B cell (primary cell): ENCODE measurements at regions not wholly inside any gene's neighbourhood (a gene's known extent, or its start where the extent isn't known, plus 50 kb on each side); places are given as distances from the start of the nearest gene placed in this dataset.

Experiments
- ATAC-seq: fragments of 200-7000 bp; cut with Tn5 transposase; one replicate; pipeline ENCODE4 v1.10.0; 2021; ENCODE audit warnings: low read depth, mild to moderate bottlenecking, moderate number of reproducible peaks, moderate library complexity
- CTCF ChIA-PET: fragments of 350-600 bp; sonication (Branson Sonifier 250); formaldehyde crosslinking; loops from one replicate; lab custom pipeline; 2021; ENCODE audit warnings: antibody characterized with exemption, inconsistent platforms; lab: Charles Lee
- POLR2A ChIA-PET: fragments of 350-600 bp; sonication (Branson Sonifier 250); formaldehyde crosslinking; loops from one replicate; lab custom pipeline; 2021; ENCODE audit warnings: antibody characterized with exemption; lab: Charles Lee
- DNase-seq: peaks from one replicate; pipeline ENCODE4 v3.0.0; 2013
- H2AFZ ChIP-seq: 2 replicates; pipeline ENCODE4 v1.6.1; 2012; ENCODE audit warnings: mild to moderate bottlenecking, low read depth, low read length; ENCODE audit not compliant: insufficient read depth, poor library complexity, severe bottlenecking
- H3K27ac ChIP-seq, 2 donors: 1 replicate in 1 of 2; 2 replicates in 1 of 2; pipeline ENCODE4 v1.5.1; 2012 to 2013; ENCODE audit warnings: low read length in 2 of 2, mild to moderate bottlenecking in 2 of 2, moderate library complexity in 1 of 2
- H3K27me3 ChIP-seq, 4 experiments: fragments of 200-600 bp in 1 of 4; sonication (generic) in 1 of 4; replicated peaks in 1 of 4; 1 replicate in 2 of 4; 2 replicates in 2 of 4; pipeline versions ENCODE4 v1.6.1 to v1.7.0; 2013 to 2016; ENCODE audit warnings: low read length in 3 of 4, mild to moderate bottlenecking in 2 of 4, mixed read lengths in 1 of 4, moderate library complexity in 1 of 4; ENCODE audit not compliant: insufficient read depth in 4 of 4, control insufficient read depth in 3 of 4; ENCODE audit errors: control extremely low read depth in 1 of 4
- H3K36me3 ChIP-seq, 2 experiments: replicated peaks in 1 of 2; 1 replicate in 1 of 2; 2 replicates in 1 of 2; pipeline versions ENCODE4 v1.6.1 to v1.7.1; 2013; ENCODE audit warnings: low read length in 1 of 2; ENCODE audit not compliant: insufficient read depth in 2 of 2, control insufficient read depth in 1 of 2; ENCODE audit errors: control extremely low read depth in 1 of 2, extremely low read depth in 1 of 2
- H3K4me1 ChIP-seq, 2 donors: fragments of 200-600 bp in 1 of 2; sonication (generic) in 1 of 2; 1 replicate in 1 of 2; 2 replicates in 1 of 2; pipeline versions ENCODE4 v1.5.1 to v1.6.1; 2013 to 2017; ENCODE audit warnings: low read length in 2 of 2; ENCODE audit not compliant: control insufficient read depth in 2 of 2, insufficient read depth in 2 of 2
- H3K4me2 ChIP-seq: replicated peaks from 2 replicates; pipeline ENCODE3; 2012; ENCODE audit warnings: mild to moderate bottlenecking, low read depth, low read length; ENCODE audit not compliant: poor library complexity, severe bottlenecking
- H3K4me3 ChIP-seq, 5 experiments: fragments of 200-600 bp in 1 of 5; sonication (generic) in 1 of 5; 1 replicate in 3 of 5; 2 replicates in 2 of 5; pipeline versions ENCODE4 v1.5.1 to v1.7.0; 2011 to 2016; ENCODE audit warnings: low read length in 4 of 5, mild to moderate bottlenecking in 4 of 5, low read depth in 2 of 5, control low read depth in 1 of 5, moderate library complexity in 1 of 5; ENCODE audit not compliant: insufficient read depth in 1 of 5; ENCODE audit errors: control extremely low read depth in 1 of 5, extremely low read depth in 1 of 5
- H3K79me2 ChIP-seq: fragments of 200-600 bp; sonication (generic); one replicate; pipeline ENCODE4 v1.6.0; 2016; ENCODE audit warnings: low read length; ENCODE audit not compliant: control insufficient read depth, insufficient read depth
- H3K9ac ChIP-seq: fragments of 200-600 bp; sonication (generic); 2 replicates; pipeline ENCODE4 v1.6.1; 2017; ENCODE audit warnings: mild to moderate bottlenecking, low read length, moderate library complexity
- H3K9me3 ChIP-seq, 3 donors: one replicate each; pipeline versions ENCODE4 v1.6.1 to v1.7.1; 2013; ENCODE audit warnings: low read length in 2 of 3; ENCODE audit not compliant: control insufficient read depth in 2 of 3, insufficient read depth in 1 of 3; ENCODE audit errors: control extremely low read depth in 1 of 3
- H4K20me1 ChIP-seq: 2 replicates; pipeline ENCODE4 v1.6.0; 2012; ENCODE audit warnings: mild to moderate bottlenecking, low read length; ENCODE audit not compliant: insufficient read depth, control insufficient read depth, poor library complexity, severe bottlenecking
- H3K27ac Mint-ChIP-seq: one replicate; pipeline ENCODE4 v1.8.0; 2021; ENCODE audit warnings: mixed read lengths
- H3K27me3 Mint-ChIP-seq: one replicate; pipeline ENCODE4 v1.8.0; 2021; ENCODE audit warnings: mixed read lengths
- H3K4me1 Mint-ChIP-seq: one replicate; pipeline ENCODE4 v1.8.0; 2021; ENCODE audit warnings: mixed read lengths
- H3K4me3 Mint-ChIP-seq: one replicate; pipeline ENCODE4 v1.8.0; 2021; ENCODE audit warnings: mixed read lengths
- H3K9me3 Mint-ChIP-seq: one replicate; pipeline ENCODE4 v1.8.0; 2022; ENCODE audit warnings: mixed read lengths; ENCODE audit not compliant: insufficient read depth
- CTCF ChIP-seq: fragments of 200-600 bp; IDR thresholded peaks from one replicate; pipeline ENCODE4 v1.8.0; 2022; ENCODE audit warnings: antibody characterized with exemption, mild to moderate bottlenecking
- EZH2 ChIP-seq: IDR thresholded peaks from 2 replicates; pipeline ENCODE4 v1.6.1; 2012; ENCODE audit warnings: borderline replicate concordance, low read depth, mild to moderate bottlenecking, moderate library complexity, low read length; ENCODE audit not compliant: insufficient read depth, poor library complexity, severe bottlenecking
- WGBS: methylation state at CpG from one replicate; pipeline ENCODE4 v1.1.5; 2013; ENCODE audit warnings: missing lambda C conversion rate; ENCODE audit not compliant: insufficient coverage; 5-methylcytosine and 5-hydroxymethylcytosine counted together
- intact Hi-C: fragments of 100-400 bp; cut with micrococcal nuclease; formaldehyde crosslinking; loops from one replicate; pipeline ENCODE4 v1.10.0; 2022

- ATAC-seq (no peak), DNase-seq (no peak)
- H3K36me3 ChIP-seq, result no peaks in the 10 kb centered on the region
- H3K9ac ChIP-seq, result no peak overlapping the region
- Mint-ChIP-seq H3K4me1 (no peaks in the 10 kb centered on the region), H3K27me3 (no peaks in the 10 kb centered on the region), H3K4me3 (no peak overlapping the region), H3K9me3 (peaks cover 4% of the 10 kb centered on the region), H3K27ac (no peak overlapping the region)
- H3K27ac ChIP-seq, result no peak overlapping the region
- no CpG with 5 or more reads among the region's 1 CpG for WGBS
- H3K4me2 ChIP-seq, result no peak overlapping the region
- no peak overlapping the region for H2AFZ ChIP-seq
- peaks cover 0 to 1% (median 0%) of the 10 kb centered on the region in 3 donors for H3K9me3 ChIP-seq
- intact Hi-C loops, result no loop called here
- no peaks in the 10 kb centered on the region for H3K27me3 ChIP-seq
- H3K4me3 ChIP-seq, result no peak overlapping the region
- CTCF ChIA-PET, result interaction anchor here (1.1 kb wide), 1 partner anchor 30 kb away, joined by 3 read pairs; no protein-coding TSS in a partner anchor
- no peaks in the 10 kb centered on the region for H4K20me1 ChIP-seq
- no peaks in the 10 kb centered on the region for H3K4me1 ChIP-seq
- POLR2A ChIA-PET, result no interaction called here
- no peak for TF ChIP-seq CTCF
- TF ChIP-seq EZH2, result no peak
- no peaks in the 10 kb centered on the region for H3K79me2 ChIP-seq
Measured at GRCh38 chr2:123746006-123746405, 279.1 kb upstream of the CNTNAP5 start.

- H3K4me3 Mint-ChIP-seq, result no peak overlapping the region
- Histone ChIP-seq H3K36me3 (no peaks in the 10 kb centered on the region), H4K20me1 (no peaks in the 10 kb centered on the region), H3K9me3 (peaks cover 0 to 1% (median 0%) of the 10 kb centered on the region in 3 donors), H3K79me2 (no peaks in the 10 kb centered on the region), H3K27ac (no peak overlapping the region), H3K4me3 (no peak overlapping the region), H3K4me2 (no peak overlapping the region), H2AFZ (no peak overlapping the region), H3K27me3 (no peaks in the 10 kb centered on the region), H3K9ac (no peak overlapping the region), H3K4me1 (no peaks in the 10 kb centered on the region)
- ChIA-PET CTCF (interaction anchor here (0.7 to 1.1 kb wide), 2 partner anchors 31 to 346 kb away, joined by 3 to 4 read pairs; no protein-coding TSS in a partner anchor), POLR2A (no interaction called here)
- no peaks in the 10 kb centered on the region for H3K27me3 Mint-ChIP-seq
- intact Hi-C loops, result no loop called here
- TF ChIP-seq EZH2 (no peak), CTCF (no peak)
- peaks cover 4% of the 10 kb centered on the region for H3K9me3 Mint-ChIP-seq
- 79% methylated on average over 1 of the region's 2 CpGs for WGBS
- no peaks in the 10 kb centered on the region for H3K4me1 Mint-ChIP-seq
- DNase-seq (no peak), ATAC-seq (no peak)
- H3K27ac Mint-ChIP-seq, result no peak overlapping the region
Measured at GRCh38 chr2:123747326-123747725, 277.8 kb upstream of the CNTNAP5 start.
